GM12864 (cell line): ENCODE measurements at regions not wholly inside any gene's neighbourhood (a gene's known extent, or its start where the extent isn't known, plus 50 kb on each side); places are given as distances from the start of the nearest gene placed in this dataset.

Experiments used
- DNase-seq: peaks from one replicate; pipeline ENCODE4 v3.0.0-alpha.2; 2011; ENCODE audit warnings: low read depth
- H3K4me3 ChIP-seq: 2 replicates; pipeline ENCODE4 v1.5.1; 2011; ENCODE audit warnings: mild to moderate bottlenecking, low read depth, low read length, control low read depth
- TF ChIP-seq, protein P1 (sequence below): IDR thresholded peaks from 2 replicates; pipeline ENCODE4 v1.5.1; 2011; ENCODE audit warnings: low read depth, mild to moderate bottlenecking, moderate library complexity, low read length, control low read depth, inconsistent platforms; ENCODE audit errors: missing control alignments

DNA sequence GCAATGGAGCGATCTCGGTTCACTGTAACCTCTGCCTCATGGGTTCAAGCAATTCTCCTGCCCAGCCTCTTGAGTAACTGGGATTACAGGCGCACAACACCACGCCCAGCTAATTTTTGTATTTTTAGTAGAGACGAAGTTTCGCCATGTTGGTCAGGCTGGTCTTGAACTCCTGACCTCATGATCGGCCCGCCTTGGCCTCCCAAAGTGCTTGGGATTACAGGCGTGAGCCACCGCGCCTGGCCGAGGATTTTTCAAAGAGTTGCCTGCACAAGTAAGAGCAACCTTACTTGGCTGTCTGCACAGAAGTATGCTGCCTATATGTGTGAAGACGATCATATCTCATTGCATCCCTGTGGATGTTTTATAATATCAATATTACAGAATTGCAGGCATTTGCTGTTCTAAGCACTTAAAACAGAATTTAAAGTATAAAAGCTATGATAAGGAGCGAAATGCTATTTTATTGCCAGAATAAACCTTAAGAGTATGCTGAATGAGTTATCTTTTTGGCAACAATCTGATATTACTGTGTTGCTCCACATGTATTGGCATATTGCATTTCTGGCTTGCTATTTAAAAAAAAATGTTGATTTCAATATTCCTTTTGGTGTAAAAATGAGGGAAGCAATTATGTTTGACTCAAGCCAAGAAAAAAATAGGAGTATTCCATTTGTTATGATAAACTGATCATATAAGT is 379.4 kb upstream of the SEMA3D start:
- DNase-seq = no peak
- no peak overlapping the region for H3K4me3 ChIP-seq
- TF ChIP-seq, protein P1, sequence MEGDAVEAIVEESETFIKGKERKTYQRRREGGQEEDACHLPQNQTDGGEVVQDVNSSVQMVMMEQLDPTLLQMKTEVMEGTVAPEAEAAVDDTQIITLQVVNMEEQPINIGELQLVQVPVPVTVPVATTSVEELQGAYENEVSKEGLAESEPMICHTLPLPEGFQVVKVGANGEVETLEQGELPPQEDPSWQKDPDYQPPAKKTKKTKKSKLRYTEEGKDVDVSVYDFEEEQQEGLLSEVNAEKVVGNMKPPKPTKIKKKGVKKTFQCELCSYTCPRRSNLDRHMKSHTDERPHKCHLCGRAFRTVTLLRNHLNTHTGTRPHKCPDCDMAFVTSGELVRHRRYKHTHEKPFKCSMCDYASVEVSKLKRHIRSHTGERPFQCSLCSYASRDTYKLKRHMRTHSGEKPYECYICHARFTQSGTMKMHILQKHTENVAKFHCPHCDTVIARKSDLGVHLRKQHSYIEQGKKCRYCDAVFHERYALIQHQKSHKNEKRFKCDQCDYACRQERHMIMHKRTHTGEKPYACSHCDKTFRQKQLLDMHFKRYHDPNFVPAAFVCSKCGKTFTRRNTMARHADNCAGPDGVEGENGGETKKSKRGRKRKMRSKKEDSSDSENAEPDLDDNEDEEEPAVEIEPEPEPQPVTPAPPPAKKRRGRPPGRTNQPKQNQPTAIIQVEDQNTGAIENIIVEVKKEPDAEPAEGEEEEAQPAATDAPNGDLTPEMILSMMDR = no peak

DNA sequence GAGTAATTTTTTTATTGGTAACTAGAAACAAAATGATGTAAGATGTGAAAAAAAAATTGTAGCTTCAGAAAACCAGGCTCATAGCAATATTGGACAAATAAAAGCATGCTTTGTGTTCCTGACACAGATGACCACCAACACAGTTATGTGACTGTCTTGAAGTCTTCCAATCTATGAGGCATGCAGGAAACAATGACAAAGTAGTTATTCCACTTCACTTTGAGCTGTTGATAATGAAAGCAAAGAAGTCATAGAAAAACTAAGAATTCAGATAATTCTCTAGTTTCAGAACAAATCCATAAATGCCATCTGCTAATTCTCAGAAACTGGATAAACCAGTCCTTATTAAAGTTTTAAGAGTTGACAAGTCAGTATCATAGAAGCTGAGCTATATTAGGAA is 378.4 kb upstream of the SEMA3D start:
- no peak for DNase-seq
- no peak overlapping the region for H3K4me3 ChIP-seq
- TF ChIP-seq, protein P1 = no peak

DNA sequence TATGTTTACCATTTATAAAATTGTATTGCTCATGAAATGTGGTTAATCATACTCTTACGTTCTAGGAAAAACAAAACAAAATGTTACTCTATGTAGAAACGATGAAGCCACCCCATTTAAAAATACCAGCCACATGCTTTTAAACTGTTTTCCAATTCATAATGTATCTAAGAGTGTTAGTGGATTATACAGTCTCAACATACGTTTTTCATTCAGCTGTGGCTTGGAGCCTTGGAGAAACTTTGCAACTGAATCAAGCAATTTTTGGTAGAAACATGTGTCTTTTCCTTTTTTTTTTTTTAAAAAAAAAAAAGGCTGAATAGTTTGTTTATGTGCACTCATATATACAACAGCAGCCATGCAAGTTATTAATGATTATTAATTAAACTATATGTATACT is 378.0 kb upstream of the SEMA3D start:
- TF ChIP-seq, protein P1 = no peak
- no peak for DNase-seq
- no peak overlapping the region for H3K4me3 ChIP-seq

DNA sequence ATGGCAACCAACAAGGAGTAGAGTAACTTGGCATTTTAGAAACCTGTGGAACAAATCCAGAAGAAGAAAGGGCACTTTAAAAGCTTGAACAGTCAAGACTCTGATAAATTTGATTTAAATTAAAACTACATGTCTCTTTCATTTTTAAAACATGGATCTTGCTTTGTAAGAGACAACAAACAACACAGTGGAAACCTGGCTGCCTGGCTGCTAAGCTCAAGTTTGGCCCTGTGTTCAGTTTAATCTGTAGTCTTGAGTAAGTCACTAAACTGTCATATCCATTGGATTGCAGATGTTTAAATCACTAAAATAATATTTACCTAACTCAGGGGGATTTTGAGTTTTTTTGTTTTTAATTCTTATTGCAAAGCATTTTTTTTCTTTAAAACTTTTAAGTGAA is 374.9 kb upstream of the SEMA3D start:
- TF ChIP-seq, protein P1 = no peak
- no peak overlapping the region for H3K4me3 ChIP-seq
- no peak for DNase-seq

DNA sequence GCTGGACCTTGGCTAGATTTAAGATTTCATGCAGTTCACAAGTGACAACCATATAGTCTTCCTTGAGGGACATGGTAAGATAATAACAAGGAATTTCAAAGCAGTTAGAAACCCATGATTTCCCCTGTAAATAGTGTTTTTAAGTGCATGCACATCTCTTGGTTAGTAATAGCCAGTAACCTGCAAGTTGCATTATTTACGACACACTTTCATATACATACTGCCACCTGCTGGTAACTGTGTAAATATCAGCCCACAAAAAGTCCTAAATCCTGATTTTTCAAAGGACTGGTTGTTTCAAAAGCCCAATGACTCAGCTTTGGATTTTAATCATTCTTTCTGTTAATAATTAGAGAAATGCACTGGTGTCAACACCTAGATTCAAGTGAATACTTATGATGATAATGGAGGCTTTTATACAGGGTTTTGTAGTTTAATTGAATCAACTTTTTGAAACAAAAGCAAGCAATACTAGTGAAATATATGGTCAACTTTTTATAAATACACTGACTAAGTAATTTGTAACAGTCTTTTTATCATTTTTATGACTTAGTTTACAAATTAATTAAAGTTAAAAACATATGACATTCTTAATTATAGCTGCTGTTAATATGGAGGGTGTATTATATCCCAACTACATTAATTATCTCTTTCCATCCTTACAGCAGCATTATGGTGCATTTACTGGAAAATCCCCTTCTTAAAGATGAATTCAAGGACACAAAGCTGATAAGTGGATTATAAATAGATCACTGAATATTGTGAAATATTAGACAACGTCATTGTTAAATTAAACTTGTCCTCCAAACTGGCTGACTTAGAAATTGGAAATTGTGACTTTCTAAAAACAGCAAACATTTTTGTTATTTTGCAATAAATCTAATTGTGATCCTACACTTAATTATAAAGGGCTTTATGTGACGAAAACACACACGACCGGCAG is 367.7 kb upstream of the SEMA3D start:
- TF ChIP-seq, protein P1 = peak; percentile 64
- H3K4me3 ChIP-seq = no peak overlapping the region
- peak; percentile 18 for DNase-seq

DNA sequence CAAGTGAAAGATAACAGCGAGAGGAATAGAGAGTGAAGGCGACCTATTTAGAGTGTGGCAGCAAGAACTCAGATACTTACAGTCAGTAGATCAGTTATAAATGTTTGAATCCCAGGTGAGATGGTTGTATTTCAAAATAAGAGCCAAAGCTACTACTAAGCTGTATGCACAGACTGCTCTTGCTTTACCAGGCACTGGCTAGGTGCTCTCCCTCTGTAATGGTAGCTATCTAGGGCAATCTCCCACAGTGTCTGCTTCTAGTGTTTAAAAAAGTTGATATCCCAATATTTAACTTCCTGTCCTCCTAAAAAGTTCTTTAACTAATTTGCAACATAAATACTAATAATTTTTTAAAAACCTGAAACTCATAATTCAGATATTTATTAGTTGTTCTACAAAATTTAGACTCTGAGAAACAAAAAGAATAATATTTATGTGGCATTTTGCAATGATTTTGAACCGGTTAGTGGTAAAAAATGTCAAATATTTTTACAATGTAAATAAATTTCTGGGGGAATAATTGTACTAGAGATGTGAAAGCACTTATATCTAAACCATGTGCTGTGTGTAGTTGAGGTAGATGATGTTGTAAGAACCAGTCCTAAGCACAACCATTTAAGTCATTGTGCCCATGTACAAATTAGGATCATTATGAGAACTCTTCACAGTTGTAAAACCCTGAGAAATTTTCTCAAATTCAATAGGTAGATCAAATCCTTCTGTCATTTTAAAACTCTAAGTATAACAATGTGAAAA is 349.3 kb upstream of the SEMA3D start:
- no peak for DNase-seq
- TF ChIP-seq, protein P1 = no peak

More for the DNA sequence above, 349.3 kb upstream of the SEMA3D start:
- H3K4me3 ChIP-seq = no peak overlapping the region
